HT-29 (cell line): ENCODE measurements at regions not wholly inside any gene's neighbourhood (a gene's known extent, or its start where the extent isn't known, plus 50 kb on each side); places are given as distances from the start of the nearest gene placed in this dataset.
"Not testable (repeated sequence)": the region's sequence is repeated elsewhere in the genome, so short reads cannot be mapped to it uniquely, and the experiment has no call there.

Experiments
- DNase-seq: peaks from one replicate; pipeline ENCODE4 v3.0.0-alpha.2; 2015; ENCODE audit warnings: low spot score

- DNase-seq, result no peak
These were observed 308.3 kb upstream of the CDH5 start for GRCh38 chr16:66058172-66058691.

GRCh38 chr16:66057057-66057456 lies 309.4 kb upstream of the CDH5 start:
- no peak for DNase-seq

- DNase-seq, result no peak
These were observed 312.4 kb upstream of the CDH5 start for GRCh38 chr16:66054095-66054494.

DNA sequence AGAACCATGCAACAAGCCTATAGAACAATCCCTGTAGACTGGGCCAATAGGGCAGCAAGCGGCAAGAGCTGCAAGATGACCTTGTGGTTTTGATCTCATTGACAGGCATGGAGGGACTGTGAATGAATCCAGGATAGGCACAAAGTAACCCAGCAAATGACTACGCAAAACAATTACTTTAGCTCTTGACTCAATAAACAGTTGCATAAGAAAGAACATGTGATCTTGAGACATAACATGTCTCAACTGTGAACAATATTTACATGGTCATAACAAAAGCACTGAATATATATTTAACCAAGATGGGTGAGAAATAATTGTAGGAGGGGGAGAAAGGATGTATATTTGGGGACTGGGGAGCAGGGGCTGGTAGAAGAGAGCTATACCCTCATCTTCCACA lies 313.7 kb upstream of the CDH5 start:
- DNase-seq, result no peak

GRCh38 chr16:66050991-66051390 lies 315.5 kb upstream of the CDH5 start:
- no peak for DNase-seq

DNA sequence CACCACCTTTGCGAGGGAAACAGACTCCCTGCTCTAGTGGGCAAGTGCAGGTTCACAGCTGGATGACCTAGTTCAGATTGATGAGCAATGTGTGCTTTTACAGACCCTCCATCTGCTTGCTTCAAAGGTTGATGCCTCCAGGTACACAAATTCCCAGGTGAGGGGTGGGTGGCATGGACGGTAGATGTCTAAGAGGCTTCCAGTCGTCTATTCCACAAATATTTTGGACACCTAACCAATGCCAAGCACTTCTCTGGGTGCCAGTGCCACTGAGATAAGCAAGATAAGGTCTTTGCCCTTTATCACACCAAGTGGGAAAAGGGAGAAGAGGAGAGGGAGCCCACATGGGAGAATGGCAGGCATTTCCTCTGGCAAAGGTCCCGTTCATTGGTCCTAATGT lies 316.6 kb upstream of the CDH5 start:
- no peak for DNase-seq

DNA sequence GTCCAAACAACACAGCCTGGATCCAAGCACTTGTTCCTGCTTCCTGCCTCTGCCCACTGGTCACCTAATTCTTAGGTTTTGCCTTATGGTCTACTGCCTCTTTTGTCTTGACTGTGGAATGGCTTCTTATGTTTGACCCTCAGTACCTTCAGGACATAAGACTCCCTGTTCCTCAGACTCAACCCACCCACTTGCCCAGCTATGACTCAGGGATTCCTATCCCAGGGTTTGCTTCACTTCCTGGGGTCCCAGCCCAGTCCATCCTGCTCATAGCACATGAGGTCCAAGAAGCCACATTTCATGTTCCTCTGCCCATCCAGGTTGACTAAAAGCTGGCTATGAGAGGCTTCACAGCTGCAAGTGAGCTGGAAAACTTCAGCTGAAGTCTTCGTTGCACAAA lies 320.9 kb upstream of the CDH5 start:
- no peak for DNase-seq

- DNase-seq, result no peak
These were observed 321.9 kb upstream of the CDH5 start for GRCh38 chr16:66044556-66044955.

DNA sequence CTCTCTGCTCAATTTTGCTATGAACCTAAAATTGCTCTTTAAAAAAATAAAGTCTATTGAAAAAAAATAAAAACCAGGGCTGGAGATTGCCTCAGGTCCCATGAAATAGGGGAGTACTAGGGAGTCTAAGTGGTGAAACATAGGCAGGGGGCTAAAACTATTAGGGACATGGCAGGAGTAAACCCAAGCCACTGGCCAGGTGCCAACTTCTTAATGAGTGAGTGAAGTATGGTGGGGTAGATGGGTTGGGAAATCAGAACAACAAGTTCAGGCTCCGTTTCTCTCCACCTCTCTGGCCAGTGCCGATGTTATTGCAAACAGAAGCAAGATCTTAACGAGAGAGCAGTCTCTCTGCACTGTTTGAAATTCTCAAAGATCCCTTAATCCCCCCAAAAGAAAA lies 322.4 kb upstream of the CDH5 start:
- DNase-seq, result no peak

- DNase-seq, result no peak
These were observed 323.2 kb upstream of the CDH5 start for GRCh38 chr16:66043326-66043725.

DNA sequence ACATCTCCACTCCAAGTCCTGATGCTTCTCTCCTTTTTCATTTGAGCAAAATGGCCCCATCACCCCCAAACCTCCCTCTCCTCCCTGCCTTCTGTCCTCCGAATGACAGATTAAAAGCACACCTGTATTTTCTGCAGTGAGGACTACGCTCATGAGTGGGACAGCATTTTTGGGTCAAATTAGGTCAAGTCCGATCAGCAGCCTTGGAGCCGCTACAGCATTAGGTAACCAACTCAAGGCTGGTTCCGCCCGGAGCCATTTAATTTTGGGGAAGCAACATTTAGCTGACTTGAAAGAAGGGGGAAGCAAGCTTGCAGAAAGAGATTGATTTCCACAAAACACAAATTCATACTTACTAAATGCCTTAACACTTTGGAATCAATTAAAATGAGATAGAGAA lies 324.1 kb upstream of the CDH5 start:
- no peak for DNase-seq

GRCh38 chr16:66041907-66042306 lies 324.6 kb upstream of the CDH5 start:
- no peak for DNase-seq

GRCh38 chr16:66039793-66040192 lies 326.7 kb upstream of the CDH5 start:
- no peak for DNase-seq

DNA sequence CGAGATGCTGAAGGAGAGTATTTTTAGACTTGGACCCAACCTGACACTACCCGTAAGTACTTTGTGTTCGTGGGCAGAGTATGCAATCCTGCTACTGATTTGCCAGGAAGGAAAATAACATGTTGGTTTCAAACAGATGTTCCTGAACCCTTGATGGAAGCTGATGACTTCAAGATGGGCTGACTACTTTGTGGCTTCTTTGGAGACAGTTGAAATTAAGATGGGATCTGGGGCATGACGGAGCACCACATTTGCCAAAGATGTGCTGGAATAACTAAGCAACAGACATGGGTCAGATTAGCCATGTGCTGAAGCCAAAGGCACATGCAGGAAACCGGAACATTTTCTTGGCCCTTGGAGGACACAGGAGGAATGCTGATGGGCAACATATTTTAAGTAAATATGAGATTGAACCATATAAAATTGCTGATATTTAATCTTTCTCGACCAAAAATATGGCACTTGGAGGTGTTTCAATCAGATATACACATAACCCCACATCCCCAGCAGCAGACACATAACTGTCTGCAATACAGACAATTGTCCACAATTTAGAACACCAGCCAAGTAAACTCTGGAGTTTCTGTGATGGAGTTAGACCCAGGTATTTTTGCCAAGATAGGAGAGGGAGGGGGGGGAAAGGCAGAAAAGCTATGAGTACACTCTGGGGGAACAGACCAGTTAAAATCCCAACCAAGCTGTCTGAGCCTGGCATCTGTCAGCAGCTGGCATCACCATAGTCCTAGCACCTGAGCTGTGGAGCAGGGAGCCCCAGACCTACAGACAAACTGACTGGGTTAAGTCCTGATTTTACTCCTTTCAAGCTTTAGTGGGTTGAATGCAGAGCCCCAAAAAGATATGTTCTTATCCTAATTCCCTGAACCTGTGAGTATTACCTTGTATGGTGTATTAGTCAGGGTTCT lies 329.4 kb upstream of the CDH5 start:
- no peak for DNase-seq

DNA sequence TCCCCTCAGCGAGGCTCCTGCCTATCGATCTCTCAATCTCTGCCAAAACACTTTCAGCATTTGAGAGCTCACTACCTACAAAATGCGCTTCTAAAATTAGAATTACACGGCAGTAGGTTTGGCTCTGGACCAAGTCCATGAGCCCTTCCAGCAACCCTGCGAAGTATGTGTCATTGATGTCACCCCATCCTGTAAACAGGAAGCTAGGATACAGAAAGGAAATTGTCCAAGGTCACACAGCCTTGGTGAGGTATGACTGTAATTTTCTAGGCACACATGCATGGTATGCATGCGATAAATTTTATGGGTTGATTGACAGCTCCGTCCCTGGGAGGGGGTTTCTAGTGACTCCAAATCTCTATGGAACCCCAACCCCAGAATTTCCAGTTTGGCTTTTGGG lies 330.3 kb upstream of the CDH5 start:
- DNase-seq, result no peak

GRCh38 chr16:66035096-66035495 lies 331.4 kb upstream of the CDH5 start:
- DNase-seq, result no peak

- no peak for DNase-seq
These were observed 333.6 kb upstream of the CDH5 start for GRCh38 chr16:66032841-66033240.

- DNase-seq, result no peak
These were observed 336.5 kb upstream of the CDH5 start for GRCh38 chr16:66030036-66030435.

GRCh38 chr16:66028510-66029216 lies 337.8 kb upstream of the CDH5 start:
- no peak for DNase-seq

GRCh38 chr16:66026787-66027330 lies 339.6 kb upstream of the CDH5 start:
- DNase-seq, result no peak

DNA sequence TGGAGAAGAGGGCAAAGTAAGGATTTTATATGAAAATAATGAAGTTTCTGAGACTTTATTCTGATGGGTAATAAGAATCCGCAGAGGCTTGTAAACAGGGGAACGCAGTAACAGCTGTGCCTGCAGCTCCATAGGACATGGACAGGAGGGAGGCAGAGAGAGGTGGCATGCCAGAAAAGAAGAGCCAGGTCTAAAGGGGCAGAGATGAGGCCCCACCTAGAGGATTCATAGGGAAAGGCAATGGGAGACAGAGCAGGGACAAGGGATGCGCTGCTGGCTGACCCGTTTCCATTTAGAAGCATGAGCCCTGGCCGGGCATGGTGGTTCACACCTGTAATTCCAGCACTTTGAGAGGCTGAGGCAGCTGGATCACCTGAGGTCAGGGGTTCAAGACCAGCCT lies 340.3 kb upstream of the CDH5 start:
- no peak for DNase-seq

- DNase-seq, result no peak
These were observed 340.7 kb upstream of the CDH5 start for GRCh38 chr16:66025751-66026150.

DNA sequence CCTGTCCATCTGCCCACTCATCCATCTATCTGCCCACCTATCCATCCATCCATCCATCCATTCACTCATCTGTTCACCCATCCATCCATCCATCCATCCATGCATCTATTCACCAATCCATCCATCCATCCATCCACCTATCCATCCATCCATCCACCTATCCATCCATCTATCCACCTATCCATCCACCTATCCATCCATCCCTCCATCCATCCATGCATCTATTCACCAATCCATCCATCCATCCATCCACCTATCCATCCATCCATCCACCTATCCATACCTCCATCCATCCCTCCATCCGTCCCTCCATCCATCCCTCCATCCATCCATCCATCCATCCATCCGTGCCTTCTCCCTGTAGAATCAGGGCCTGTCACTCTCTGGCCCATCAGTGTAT lies 341.9 kb upstream of the CDH5 start:
- not testable (repeated sequence) for DNase-seq
